NT2/D1 (cell line): ENCODE measurements at regions not wholly inside any gene's neighbourhood (a gene's known extent, or its start where the extent isn't known, plus 50 kb on each side); places are given as distances from the start of the nearest gene placed in this dataset.

Experiments
- DNase-seq: peaks from one replicate; pipeline ENCODE4 v3.0.0-alpha.2; 2011; ENCODE audit warnings: low read depth, low spot score
- H3K27me3 ChIP-seq: 2 replicates; pipeline ENCODE4 v1.6.0; 2011; ENCODE audit warnings: mild to moderate bottlenecking; ENCODE audit not compliant: insufficient read length, insufficient read depth
- H3K36me3 ChIP-seq: 2 replicates; pipeline ENCODE4 v1.6.1; 2011; ENCODE audit warnings: mild to moderate bottlenecking, low read length, mixed read lengths; ENCODE audit not compliant: insufficient read depth, insufficient read length
- H3K4me1 ChIP-seq: 2 replicates; pipeline ENCODE4 v1.5.1; 2011; ENCODE audit not compliant: insufficient read depth, insufficient read length
- H3K4me3 ChIP-seq: 2 replicates; pipeline ENCODE4 v1.5.1; 2011; ENCODE audit warnings: low read depth; ENCODE audit not compliant: insufficient read length
- H3K9ac ChIP-seq: 2 replicates; pipeline ENCODE4 v1.6.0; 2011; ENCODE audit warnings: low read depth; ENCODE audit not compliant: insufficient read length
- H3K9me3 ChIP-seq: 2 replicates; pipeline ENCODE4 v1.5.1; 2011; ENCODE audit warnings: mild to moderate bottlenecking, low read length; ENCODE audit not compliant: insufficient read depth
- SUZ12 ChIP-seq: IDR thresholded peaks from 2 replicates; pipeline ENCODE4 v1.6.1; 2011; ENCODE audit not compliant: insufficient read length, insufficient read depth; ENCODE audit errors: extremely low read depth
- YY1 ChIP-seq: IDR thresholded peaks from 2 replicates; pipeline ENCODE4 v1.6.1; 2011; ENCODE audit not compliant: insufficient read length, insufficient read depth
- ZNF274 ChIP-seq: IDR thresholded peaks from 2 replicates; pipeline ENCODE4 v1.6.1; 2011; ENCODE audit warnings: mild to moderate bottlenecking, low read depth, low read length

GRCh38 chr2:240213476-240214421 lies 73.3 kb upstream of the OTOS start:
- TF ChIP-seq ZNF274 (no peak), SUZ12 (no peak), YY1 (no peak)

DNA sequence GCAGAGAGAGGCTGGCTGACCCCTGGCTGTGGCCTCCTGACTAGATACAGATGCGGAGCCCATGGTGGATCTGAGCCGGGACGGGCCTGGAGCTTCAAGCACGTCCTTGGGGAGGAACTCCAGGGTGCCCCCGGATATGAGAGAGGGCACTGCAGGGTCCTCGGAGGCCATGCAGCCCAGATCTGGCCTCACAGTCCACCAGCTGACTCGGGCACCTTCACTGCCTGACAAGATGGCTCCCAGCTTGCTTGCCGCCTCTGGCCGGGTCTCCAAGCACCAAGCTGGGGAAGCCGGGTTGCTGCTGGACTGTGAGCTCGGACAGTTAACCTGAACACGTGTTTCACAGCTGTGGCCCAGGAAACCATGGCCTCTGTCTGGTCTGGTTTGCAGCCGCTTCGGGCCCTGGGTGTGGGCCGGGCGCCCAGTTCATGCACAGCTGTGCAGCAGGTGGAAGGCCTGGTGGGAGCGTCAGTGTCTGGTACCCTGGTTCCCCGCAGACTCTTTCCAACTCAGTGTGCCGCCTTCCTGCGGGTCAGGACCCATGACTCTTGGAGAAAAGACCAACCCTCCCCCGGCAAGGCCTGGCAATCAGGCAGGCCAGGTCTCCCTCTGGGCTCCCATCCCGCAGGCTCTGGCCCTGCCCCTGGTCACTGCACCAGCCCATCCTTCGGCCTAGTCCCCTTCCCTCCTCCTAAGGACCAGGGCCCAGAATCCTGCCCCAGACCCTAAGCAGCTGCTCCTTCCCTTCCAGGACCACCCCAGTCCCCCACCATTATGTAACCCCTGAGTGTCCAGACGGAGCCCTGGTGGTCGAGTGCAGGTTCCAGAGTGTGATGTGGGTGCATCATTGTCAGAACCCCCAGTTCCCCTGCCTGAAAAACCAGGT lies 74.6 kb upstream of the OTOS start:
- TF ChIP-seq YY1 (no peak), ZNF274 (no peak), SUZ12 (no peak)

More at GRCh38 chr2:240213476-240214421, 73.3 kb upstream of the OTOS start:
- peaks cover 6% of the 10 kb centered on the region for H3K4me1 ChIP-seq
- H3K9ac ChIP-seq: no peak overlapping the region
- H3K9me3 ChIP-seq: no peaks in the 10 kb centered on the region
- no peak for DNase-seq
- H3K36me3 ChIP-seq: no peaks in the 10 kb centered on the region
- H3K4me3 ChIP-seq: no peak overlapping the region
- no peaks in the 10 kb centered on the region for H3K27me3 ChIP-seq

DNA sequence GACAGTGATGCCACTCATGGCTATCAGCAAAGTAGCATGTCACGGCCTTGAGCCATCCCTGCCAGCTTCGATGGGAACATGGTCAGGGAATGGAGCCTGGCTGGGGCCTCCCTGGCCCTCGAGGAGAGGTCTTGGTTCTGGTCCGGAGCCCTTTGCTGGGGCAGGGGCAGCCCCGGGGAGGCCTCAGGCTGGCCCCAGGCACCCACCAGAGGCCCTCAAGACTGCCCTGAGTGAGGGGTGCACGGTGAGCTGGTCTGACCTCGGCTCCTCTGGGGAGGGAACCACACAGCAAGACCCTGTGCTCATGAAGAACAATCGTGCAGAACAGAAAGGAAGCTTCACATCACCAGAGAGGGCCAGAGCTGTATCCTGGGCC lies 75.2 kb upstream of the OTOS start:
- Histone ChIP-seq H3K4me3 (no peak overlapping the region), H3K9me3 (no peaks in the 10 kb centered on the region), H3K9ac (no peak overlapping the region), H3K27me3 (peaks cover 6% of the 10 kb centered on the region), H3K36me3 (no peaks in the 10 kb centered on the region), H3K4me1 (peaks cover 4% of the 10 kb centered on the region)
- TF ChIP-seq SUZ12 (no peak), ZNF274 (no peak), YY1 (no peak)
- no peak for DNase-seq

More for the DNA sequence above, 74.6 kb upstream of the OTOS start:
- H3K36me3 ChIP-seq: no peaks in the 10 kb centered on the region
- no peak overlapping the region for H3K4me3 ChIP-seq
- no peak overlapping the region for H3K9ac ChIP-seq
- peaks cover 4% of the 10 kb centered on the region for H3K4me1 ChIP-seq
- DNase-seq: no peak
- H3K27me3 ChIP-seq: peaks cover 6% of the 10 kb centered on the region
- no peaks in the 10 kb centered on the region for H3K9me3 ChIP-seq

GRCh38 chr2:240216167-240216566 lies 75.7 kb upstream of the OTOS start:
- peaks cover 4% of the 10 kb centered on the region for H3K4me1 ChIP-seq
- H3K27me3 ChIP-seq: peaks cover 6% of the 10 kb centered on the region
- no peaks in the 10 kb centered on the region for H3K36me3 ChIP-seq
- H3K9me3 ChIP-seq: no peaks in the 10 kb centered on the region
- H3K4me3 ChIP-seq: no peak overlapping the region
- TF ChIP-seq SUZ12 (no peak), YY1 (no peak), ZNF274 (no peak)
- no peak overlapping the region for H3K9ac ChIP-seq
- DNase-seq: no peak

DNA sequence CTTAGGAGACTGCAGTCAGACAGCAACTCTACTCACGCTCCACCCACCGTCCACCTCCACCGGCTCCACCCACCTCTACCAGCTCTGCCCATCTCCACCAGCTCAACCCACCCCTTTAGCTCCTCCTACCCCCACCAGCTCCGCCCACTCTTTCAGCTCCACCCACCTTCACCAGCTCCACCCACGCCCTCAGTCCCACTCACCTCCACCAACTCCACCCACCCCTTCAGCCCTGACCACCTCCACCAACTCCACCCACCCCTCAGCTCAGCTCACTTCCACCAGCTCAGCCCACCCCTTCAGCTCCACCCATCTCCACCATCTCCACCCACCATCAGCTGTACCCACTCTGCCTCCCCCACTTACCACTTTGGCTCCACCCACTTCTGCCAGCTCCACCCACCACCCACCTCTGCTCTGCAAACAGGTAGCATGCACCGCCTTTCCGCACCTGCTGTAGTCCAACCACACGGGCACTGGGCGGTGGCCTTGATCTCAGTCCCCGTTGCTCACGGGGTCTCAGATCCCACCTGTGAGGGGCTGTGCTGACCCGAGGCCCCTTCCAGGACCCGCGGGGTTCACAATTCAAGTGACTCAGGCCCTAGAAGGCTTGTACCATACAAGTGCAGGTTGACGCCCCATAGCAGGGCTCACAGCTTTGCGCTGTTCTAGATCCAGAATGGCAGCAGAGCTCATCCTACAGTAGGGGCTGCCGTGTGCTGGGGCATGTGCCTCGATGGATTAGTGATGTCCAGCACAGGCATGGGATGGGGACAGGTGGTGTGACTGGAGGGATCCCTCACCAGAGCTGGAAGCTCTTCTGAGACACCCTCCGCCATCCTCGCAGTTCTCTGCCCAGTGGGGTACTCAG lies 77.2 kb upstream of the OTOS start:
- DNase-seq: no peak
- H3K9me3 ChIP-seq: no peaks in the 10 kb centered on the region
- TF ChIP-seq YY1: no peak
- no peak for TF ChIP-seq ZNF274
- TF ChIP-seq SUZ12: no peak
- H3K27me3 ChIP-seq: peaks cover 6% of the 10 kb centered on the region
- no peak overlapping the region for H3K9ac ChIP-seq
- H3K4me3 ChIP-seq: no peak overlapping the region
- H3K4me1 ChIP-seq: peaks cover 4% of the 10 kb centered on the region
- H3K36me3 ChIP-seq: no peaks in the 10 kb centered on the region

GRCh38 chr2:240219208-240219890 lies 78.9 kb upstream of the OTOS start:
- Histone ChIP-seq H3K9me3 (no peaks in the 10 kb centered on the region), H3K27me3 (peaks cover 11% of the 10 kb centered on the region), H3K9ac (no peak overlapping the region), H3K36me3 (no peaks in the 10 kb centered on the region), H3K4me1 (no peaks in the 10 kb centered on the region), H3K4me3 (no peak overlapping the region)
- DNase-seq: no peak
- TF ChIP-seq ZNF274 (no peak), YY1 (no peak), SUZ12 (no peak)
